ENCODE measurements at regions not wholly inside any gene's neighbourhood (a gene's known extent, or its start where the extent isn't known, plus 50 kb on each side); places are given as distances from the start of the nearest gene placed in this dataset.
"Not testable (repeated sequence)": the region's sequence is repeated elsewhere in the genome, so short reads cannot be mapped to it uniquely, and the experiment has no call there.

- Mint-ChIP-seq H3K27ac (no peak overlapping the region), H3K27me3 (ENCODE audit: low read depth) (peaks cover 4% of the 10 kb centered on the region), H3K4me3 (no peak overlapping the region), H3K4me1 (ENCODE audit: low read depth) (no peaks in the 10 kb centered on the region), H3K9me3 (no peaks in the 10 kb centered on the region), H3K36me3 (ENCODE audit: low read depth) (no peaks in the 10 kb centered on the region)
- intact Hi-C loops (cut with micrococcal nuclease), result no loop called here
- DNase-seq, result no peak
- CTCF ChIA-PET, result no interaction called here
Measured at GRCh38 chr1:65535981-65536380, 115.5 kb downstream of the LEPR start.

GRCh38 chr1:65538086-65538485, 117.6 kb downstream of the LEPR start:
- H3K4me3 Mint-ChIP-seq, result no peak overlapping the region
- no peaks in the 10 kb centered on the region for H3K36me3 Mint-ChIP-seq (ENCODE audit: low read depth)
- CTCF ChIA-PET, result no interaction called here
- DNase-seq, result no peak
- H3K9me3 Mint-ChIP-seq, result peaks cover 2% of the 10 kb centered on the region
- peaks cover 2% of the 10 kb centered on the region for H3K27me3 Mint-ChIP-seq (ENCODE audit: low read depth)
- intact Hi-C loops (cut with micrococcal nuclease), result no loop called here
- H3K27ac Mint-ChIP-seq, result no peak overlapping the region
- no peaks in the 10 kb centered on the region for H3K4me1 Mint-ChIP-seq (ENCODE audit: low read depth)

- DNase-seq, result no peak
- peaks cover 2% of the 10 kb centered on the region for H3K9me3 Mint-ChIP-seq
- intact Hi-C loops (cut with micrococcal nuclease), result no loop called here
- no peak overlapping the region for H3K27ac Mint-ChIP-seq
- peaks cover 2% of the 10 kb centered on the region for H3K27me3 Mint-ChIP-seq (ENCODE audit: low read depth)
- CTCF ChIA-PET, result no interaction called here
- H3K4me1 Mint-ChIP-seq (ENCODE audit: low read depth), result no peaks in the 10 kb centered on the region
- H3K36me3 Mint-ChIP-seq (ENCODE audit: low read depth), result no peaks in the 10 kb centered on the region
- no peak overlapping the region for H3K4me3 Mint-ChIP-seq
Measured at GRCh38 chr1:65538664-65539063, 118.2 kb downstream of the LEPR start.

GRCh38 chr1:65539266-65540131, 119.0 kb downstream of the LEPR start:
- no peak for DNase-seq
- Mint-ChIP-seq H3K36me3 (ENCODE audit: low read depth) (no peaks in the 10 kb centered on the region), H3K9me3 (peaks cover 4% of the 10 kb centered on the region), H3K4me1 (ENCODE audit: low read depth) (no peaks in the 10 kb centered on the region), H3K27me3 (ENCODE audit: low read depth) (peaks cover 2% of the 10 kb centered on the region), H3K27ac (no peak overlapping the region), H3K4me3 (no peak overlapping the region)
- CTCF ChIA-PET, result interaction anchor here (0.5 kb wide), 1 partner anchor 124 kb away, joined by 3 read pairs; no protein-coding TSS in a partner anchor
- intact Hi-C loops (cut with micrococcal nuclease), result no loop called here

- no peak for DNase-seq
- intact Hi-C loops (cut with micrococcal nuclease), result no loop called here
- H3K4me1 Mint-ChIP-seq (ENCODE audit: low read depth), result no peaks in the 10 kb centered on the region
- CTCF ChIA-PET, result no interaction called here
- H3K27ac Mint-ChIP-seq, result no peak overlapping the region
- H3K4me3 Mint-ChIP-seq, result no peak overlapping the region
- peaks cover 5% of the 10 kb centered on the region for H3K9me3 Mint-ChIP-seq
- no peaks in the 10 kb centered on the region for H3K36me3 Mint-ChIP-seq (ENCODE audit: low read depth)
- H3K27me3 Mint-ChIP-seq (ENCODE audit: low read depth), result peaks cover 2% of the 10 kb centered on the region
Measured at GRCh38 chr1:65541161-65541560, 120.7 kb downstream of the LEPR start.

GRCh38 chr1:65541865-65542264, 121.4 kb downstream of the LEPR start:
- Mint-ChIP-seq H3K4me1 (ENCODE audit: low read depth) (no peaks in the 10 kb centered on the region), H3K27me3 (ENCODE audit: low read depth) (peaks cover 2% of the 10 kb centered on the region), H3K36me3 (ENCODE audit: low read depth) (no peaks in the 10 kb centered on the region), H3K9me3 (peaks cover 8% of the 10 kb centered on the region), H3K27ac (no peak overlapping the region), H3K4me3 (no peak overlapping the region)
- DNase-seq, result no peak
- intact Hi-C loops (cut with micrococcal nuclease), result no loop called here
- CTCF ChIA-PET, result no interaction called here

- CTCF ChIA-PET; intact Hi-C loops (cut with micrococcal nuclease); H3K36me3 Mint-ChIP-seq (ENCODE audit: low read depth); H3K27ac Mint-ChIP-seq; DNase-seq; H3K27me3 Mint-ChIP-seq (ENCODE audit: low read depth); H3K4me3 Mint-ChIP-seq; H3K4me1 Mint-ChIP-seq (ENCODE audit: low read depth); H3K9me3 Mint-ChIP-seq: not testable (repeated sequence)
Measured at GRCh38 chr1:65542592-65542991, 122.1 kb downstream of the LEPR start.

- H3K36me3 Mint-ChIP-seq (ENCODE audit: low read depth); intact Hi-C loops (cut with micrococcal nuclease); H3K27me3 Mint-ChIP-seq (ENCODE audit: low read depth); H3K4me3 Mint-ChIP-seq; CTCF ChIA-PET; H3K27ac Mint-ChIP-seq; DNase-seq; H3K4me1 Mint-ChIP-seq (ENCODE audit: low read depth): not testable (repeated sequence)
- H3K9me3 Mint-ChIP-seq, result peaks cover 34% of the 10 kb centered on the region
Measured at GRCh38 chr1:65550306-65551010, 130.0 kb downstream of the LEPR start.

GRCh38 chr1:65552484-65552883, 132.0 kb downstream of the LEPR start:
- H3K27ac Mint-ChIP-seq; intact Hi-C loops (cut with micrococcal nuclease); H3K4me3 Mint-ChIP-seq; H3K27me3 Mint-ChIP-seq (ENCODE audit: low read depth); CTCF ChIA-PET; H3K4me1 Mint-ChIP-seq (ENCODE audit: low read depth); DNase-seq; H3K36me3 Mint-ChIP-seq (ENCODE audit: low read depth): not testable (repeated sequence)
- H3K9me3 Mint-ChIP-seq, result peaks cover 34% of the 10 kb centered on the region

- H3K27me3 Mint-ChIP-seq (ENCODE audit: low read depth); H3K4me1 Mint-ChIP-seq (ENCODE audit: low read depth); intact Hi-C loops (cut with micrococcal nuclease); DNase-seq; H3K4me3 Mint-ChIP-seq; H3K27ac Mint-ChIP-seq; H3K36me3 Mint-ChIP-seq (ENCODE audit: low read depth); CTCF ChIA-PET: not testable (repeated sequence)
- H3K9me3 Mint-ChIP-seq, result peaks cover 33% of the 10 kb centered on the region
Measured at GRCh38 chr1:65554086-65554764, 133.8 kb downstream of the LEPR start.

GRCh38 chr1:65554829-65555228, 134.4 kb downstream of the LEPR start:
- no peak for DNase-seq
- intact Hi-C loops (cut with micrococcal nuclease), result no loop called here
- Mint-ChIP-seq H3K4me3 (no peak overlapping the region), H3K36me3 (ENCODE audit: low read depth) (peaks cover 3% of the 10 kb centered on the region), H3K27me3 (ENCODE audit: low read depth) (peaks cover 3% of the 10 kb centered on the region), H3K27ac (no peak overlapping the region), H3K9me3 (peaks cover 33% of the 10 kb centered on the region), H3K4me1 (ENCODE audit: low read depth) (no peaks in the 10 kb centered on the region)
- CTCF ChIA-PET, result no interaction called here

- Mint-ChIP-seq H3K36me3 (ENCODE audit: low read depth) (no peaks in the 10 kb centered on the region), H3K4me3 (no peak overlapping the region), H3K9me3 (peaks cover 10% of the 10 kb centered on the region), H3K27ac (no peak overlapping the region), H3K4me1 (ENCODE audit: low read depth) (no peaks in the 10 kb centered on the region), H3K27me3 (ENCODE audit: low read depth) (peaks cover 3% of the 10 kb centered on the region)
- no peak for DNase-seq
- CTCF ChIA-PET, result no interaction called here
- intact Hi-C loops (cut with micrococcal nuclease), result no loop called here
Measured at GRCh38 chr1:65558215-65558614, 137.7 kb downstream of the LEPR start.

Measured in activated naive CD4-positive, alpha-beta T cell treated with anti-CD3 and anti-CD28 coated beads for 36 hours (primary cell).